WERI-Rb-1 (cell line): ENCODE measurements at regions not wholly inside any gene's neighbourhood (a gene's known extent, or its start where the extent isn't known, plus 50 kb on each side); places are given as distances from the start of the nearest gene placed in this dataset.

ENCODE experiments used
- DNase-seq: peaks from one replicate; pipeline ENCODE4 v3.0.0-alpha.2; 2020
- H3K27ac ChIP-seq: fragments of 250-450 bp; sonication (Bioruptor Pico); 2 replicates; pipeline ENCODE4 v1.5.1; 2020; ENCODE audit warnings: mild to moderate bottlenecking, moderate library complexity
- H3K27me3 ChIP-seq: fragments of 250-450 bp; sonication (Bioruptor Pico); 2 replicates; pipeline ENCODE4 v1.5.1; 2021; ENCODE audit warnings: mild to moderate bottlenecking, low read depth, moderate library complexity; ENCODE audit not compliant: insufficient read depth, severe bottlenecking
- H3K36me3 ChIP-seq: fragments of 250-450 bp; sonication (Bioruptor Pico); 2 replicates; pipeline ENCODE4 v1.5.1; 2020; ENCODE audit warnings: mild to moderate bottlenecking, moderate library complexity
- H3K4me3 ChIP-seq: 2 replicates; pipeline ENCODE4 v1.5.1; 2011; ENCODE audit warnings: low read depth, mild to moderate bottlenecking, control low read depth, low read length
- H3K9me3 ChIP-seq: fragments of 250-450 bp; sonication (Bioruptor Pico); 2 replicates; pipeline ENCODE4 v1.5.1; 2021; ENCODE audit warnings: mild to moderate bottlenecking, moderate library complexity; ENCODE audit not compliant: severe bottlenecking
- CTCF ChIP-seq: IDR thresholded peaks from 2 replicates; pipeline ENCODE4 v1.5.1; 2011; ENCODE audit warnings: low read depth, mild to moderate bottlenecking, control low read depth, inconsistent platforms, low read length

GRCh38 chr12:92639017-92639416 lies 63.8 kb upstream of the PLEKHG7 start:
- no peak for DNase-seq
- Histone ChIP-seq H3K9me3 (no peaks in the 10 kb centered on the region), H3K27me3 (no peaks in the 10 kb centered on the region), H3K27ac (no peak overlapping the region), H3K36me3 (no peaks in the 10 kb centered on the region), H3K4me3 (no peak overlapping the region)
- no peak for TF ChIP-seq CTCF

GRCh38 chr12:92634730-92635129 lies 68.1 kb upstream of the PLEKHG7 start:
- Histone ChIP-seq H3K27ac (no peak overlapping the region), H3K36me3 (no peaks in the 10 kb centered on the region), H3K4me3 (no peak overlapping the region), H3K27me3 (no peaks in the 10 kb centered on the region), H3K9me3 (no peaks in the 10 kb centered on the region)
- no peak for TF ChIP-seq CTCF
- DNase-seq: no peak

GRCh38 chr12:92634202-92634601 lies 68.6 kb upstream of the PLEKHG7 start:
- no peaks in the 10 kb centered on the region for H3K9me3 ChIP-seq
- no peak for DNase-seq
- no peak for TF ChIP-seq CTCF
- H3K4me3 ChIP-seq: no peak overlapping the region
- no peaks in the 10 kb centered on the region for H3K36me3 ChIP-seq
- H3K27ac ChIP-seq: no peak overlapping the region
- no peaks in the 10 kb centered on the region for H3K27me3 ChIP-seq

- H3K27me3 ChIP-seq: no peaks in the 10 kb centered on the region
- no peak overlapping the region for H3K27ac ChIP-seq
- H3K36me3 ChIP-seq: no peaks in the 10 kb centered on the region
- H3K4me3 ChIP-seq: no peak overlapping the region
- TF ChIP-seq CTCF: no peak
- H3K9me3 ChIP-seq: no peaks in the 10 kb centered on the region
- no peak for DNase-seq
Measured at GRCh38 chr12:92630968-92631367, 71.8 kb upstream of the PLEKHG7 start.

- no peak for DNase-seq
- Histone ChIP-seq H3K36me3 (no peaks in the 10 kb centered on the region), H3K9me3 (no peaks in the 10 kb centered on the region), H3K27ac (no peak overlapping the region), H3K27me3 (no peaks in the 10 kb centered on the region), H3K4me3 (no peak overlapping the region)
- TF ChIP-seq CTCF: no peak
Measured at GRCh38 chr12:92629349-92630065, 73.3 kb upstream of the PLEKHG7 start.

- H3K36me3 ChIP-seq: no peaks in the 10 kb centered on the region
- no peaks in the 10 kb centered on the region for H3K27me3 ChIP-seq
- no peak for TF ChIP-seq CTCF
Measured at GRCh38 chr12:92628476-92628875, 74.3 kb upstream of the PLEKHG7 start.

More at GRCh38 chr12:92628476-92628875, 74.3 kb upstream of the PLEKHG7 start:
- Histone ChIP-seq H3K27ac (no peak overlapping the region), H3K9me3 (no peaks in the 10 kb centered on the region), H3K4me3 (no peak overlapping the region)
- no peak for DNase-seq
